ENCODE measurements at regions not wholly inside any gene's neighbourhood (a gene's known extent, or its start where the extent isn't known, plus 50 kb on each side); places are given as distances from the start of the nearest gene placed in this dataset.

DNA sequence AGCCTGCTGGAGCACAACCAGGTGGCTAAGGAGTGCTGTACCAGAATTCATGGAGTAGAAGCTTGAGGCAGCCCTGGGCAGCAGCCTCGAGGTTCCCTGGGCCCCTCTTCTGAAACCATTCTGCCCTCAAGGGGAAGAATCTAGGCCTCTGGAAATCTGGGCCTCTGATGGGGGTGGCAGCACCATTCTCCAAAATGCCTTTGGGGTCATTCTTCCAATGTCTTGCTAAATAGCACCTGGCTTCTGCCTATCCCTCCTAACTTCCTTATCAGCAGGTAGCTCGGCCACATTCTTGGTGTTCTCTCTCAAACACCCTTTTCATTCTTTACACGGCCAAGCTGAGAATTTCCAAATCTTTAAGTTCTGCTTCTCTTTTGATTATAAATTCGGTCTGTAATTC is 473.6 kb downstream of the BCOR start:
- Histone ChIP-seq H3F3A (ENCODE audit: insufficient read depth) (no peaks in the 10 kb centered on the region), H3K4me2 (ENCODE audit: low read depth, low read length, poor library complexity, severe bottlenecking) (no peak overlapping the region), H2AFZ (ENCODE audit: low read depth, low read length, severe bottlenecking) (no peak overlapping the region), H3K9ac (ENCODE audit: low read length) (no peak overlapping the region), H3K27ac (ENCODE audit: low read depth, low read length) (no peak overlapping the region), H3K27me3 (ENCODE audit: low read length) (no peaks in the 10 kb centered on the region), H3K79me2 (ENCODE audit: insufficient read depth, low read length) (no peaks in the 10 kb centered on the region), H3K9me2 (replicated peaks; ENCODE audit: insufficient read depth, low read length) (no peaks in the 10 kb centered on the region), H3K4me3 (ENCODE audit: insufficient read depth, low read length, poor library complexity, severe bottlenecking) (no peak overlapping the region), H3K9me3 (ENCODE audit: insufficient read depth, low read length) (no peaks in the 10 kb centered on the region), H4K20me1 (ENCODE audit: low read depth, low read length) (no peaks in the 10 kb centered on the region), H3K36me3 (ENCODE audit: low read length) (no peaks in the 10 kb centered on the region)
- TF ChIP-seq EZH2phosphoT487 (conservative IDR thresholded peaks at IDR 0.05; ENCODE audit: low read length) (no peak), CTCF (IDR thresholded peaks at IDR 0.05; ENCODE audit: insufficient read depth, low read length, poor library complexity, severe bottlenecking) (no peak)

- H4K20me1 ChIP-seq (ENCODE audit: low read depth, low read length), result no peaks in the 10 kb centered on the region
Observed at GRCh38 chrX:39625810-39626209, 471.9 kb downstream of the BCOR start.

GRCh38 chrX:39626749-39627148 is 471.0 kb downstream of the BCOR start:
- Histone ChIP-seq H3K4me3 (ENCODE audit: insufficient read depth, low read length, poor library complexity, severe bottlenecking) (no peak overlapping the region), H3K4me2 (ENCODE audit: low read depth, low read length, poor library complexity, severe bottlenecking) (no peak overlapping the region), H3K27me3 (ENCODE audit: low read length) (no peaks in the 10 kb centered on the region), H3F3A (ENCODE audit: insufficient read depth) (no peaks in the 10 kb centered on the region), H4K20me1 (ENCODE audit: low read depth, low read length) (no peaks in the 10 kb centered on the region), H3K9me3 (ENCODE audit: insufficient read depth, low read length) (no peaks in the 10 kb centered on the region), H3K36me3 (ENCODE audit: low read length) (no peaks in the 10 kb centered on the region), H2AFZ (ENCODE audit: low read depth, low read length, severe bottlenecking) (no peak overlapping the region), H3K9ac (ENCODE audit: low read length) (no peak overlapping the region), H3K9me2 (replicated peaks; ENCODE audit: insufficient read depth, low read length) (no peaks in the 10 kb centered on the region), H3K27ac (ENCODE audit: low read depth, low read length) (no peak overlapping the region), H3K79me2 (ENCODE audit: insufficient read depth, low read length) (no peaks in the 10 kb centered on the region)
- TF ChIP-seq CTCF (IDR thresholded peaks at IDR 0.05; ENCODE audit: insufficient read depth, low read length, poor library complexity, severe bottlenecking) (no peak), EZH2phosphoT487 (conservative IDR thresholded peaks at IDR 0.05; ENCODE audit: low read length) (no peak)

More at GRCh38 chrX:39625810-39626209, 471.9 kb downstream of the BCOR start:
- Histone ChIP-seq H3K9me2 (replicated peaks; ENCODE audit: insufficient read depth, low read length) (no peaks in the 10 kb centered on the region), H3K27ac (ENCODE audit: low read depth, low read length) (no peak overlapping the region), H3K79me2 (ENCODE audit: insufficient read depth, low read length) (no peaks in the 10 kb centered on the region), H3K4me3 (ENCODE audit: insufficient read depth, low read length, poor library complexity, severe bottlenecking) (no peak overlapping the region), H3F3A (ENCODE audit: insufficient read depth) (no peaks in the 10 kb centered on the region), H3K9me3 (ENCODE audit: insufficient read depth, low read length) (no peaks in the 10 kb centered on the region), H2AFZ (ENCODE audit: low read depth, low read length, severe bottlenecking) (no peak overlapping the region), H3K9ac (ENCODE audit: low read length) (no peak overlapping the region), H3K4me2 (ENCODE audit: low read depth, low read length, poor library complexity, severe bottlenecking) (no peak overlapping the region), H3K27me3 (ENCODE audit: low read length) (no peaks in the 10 kb centered on the region), H3K36me3 (ENCODE audit: low read length) (no peaks in the 10 kb centered on the region)
- TF ChIP-seq CTCF (IDR thresholded peaks at IDR 0.05; ENCODE audit: insufficient read depth, low read length, poor library complexity, severe bottlenecking) (no peak), EZH2phosphoT487 (conservative IDR thresholded peaks at IDR 0.05; ENCODE audit: low read length) (no peak)
